ENCODE measurements at regions not wholly inside any gene's neighbourhood (a gene's known extent, or its start where the extent isn't known, plus 50 kb on each side); places are given as distances from the start of the nearest gene placed in this dataset.

- no peak for DNase-seq
These were observed 972.0 kb upstream of the RBFOX1 start for GRCh38 chr16:6360641-6361040.

GRCh38 chr16:6356911-6357310, 975.7 kb upstream of the RBFOX1 start:
- DNase-seq: no peak

GRCh38 chr16:6349725-6350124, 982.9 kb upstream of the RBFOX1 start:
- no peak for DNase-seq

- no peak for DNase-seq
These were observed 987.6 kb upstream of the RBFOX1 start for GRCh38 chr16:6345090-6345489.

- no peak for DNase-seq
These were observed 989.5 kb upstream of the RBFOX1 start for GRCh38 chr16:6343157-6343556.

- DNase-seq: no peak
These were observed 990.7 kb upstream of the RBFOX1 start for GRCh38 chr16:6341981-6342380.

GRCh38 chr16:6335072-6335471, 997.6 kb upstream of the RBFOX1 start:
- no peak for DNase-seq

GRCh38 chr16:6331770-6332169, 1000.9 kb upstream of the RBFOX1 start:
- DNase-seq: no peak

- no peak for DNase-seq
These were observed 1014.7 kb upstream of the RBFOX1 start for GRCh38 chr16:6317934-6318333.

- no peak for DNase-seq
These were observed 1023.4 kb upstream of the RBFOX1 start for GRCh38 chr16:6309271-6309670.

GRCh38 chr16:6308176-6308575, 1024.5 kb upstream of the RBFOX1 start:
- no peak for DNase-seq

- no peak for DNase-seq
These were observed 1032.1 kb upstream of the RBFOX1 start for GRCh38 chr16:6300523-6300922.

GRCh38 chr16:6297666-6298410, 1034.8 kb upstream of the RBFOX1 start:
- DNase-seq: no peak

- DNase-seq: no peak
These were observed 1046.5 kb upstream of the RBFOX1 start for GRCh38 chr16:6286176-6286575.

- no peak for DNase-seq
These were observed 1047.9 kb upstream of the RBFOX1 start for GRCh38 chr16:6284731-6285130.

- DNase-seq: no peak
These were observed 1050.7 kb upstream of the RBFOX1 start for GRCh38 chr16:6281994-6282393.

- no peak for DNase-seq
These were observed 1051.4 kb upstream of the RBFOX1 start for GRCh38 chr16:6281274-6281673.

- no peak for DNase-seq
These were observed 1052.6 kb upstream of the RBFOX1 start for GRCh38 chr16:6280055-6280454.

GRCh38 chr16:6279286-6279685, 1053.4 kb upstream of the RBFOX1 start:
- DNase-seq: no peak

GRCh38 chr16:6274351-6274750, 1058.3 kb upstream of the RBFOX1 start:
- no peak for DNase-seq

- DNase-seq: no peak
These were observed 1065.0 kb upstream of the RBFOX1 start for GRCh38 chr16:6267682-6268081.

GRCh38 chr16:6266703-6267102, 1065.9 kb upstream of the RBFOX1 start:
- no peak for DNase-seq

GRCh38 chr16:6265968-6266367, 1066.7 kb upstream of the RBFOX1 start:
- no peak for DNase-seq

GRCh38 chr16:6258056-6258455, 1074.6 kb upstream of the RBFOX1 start:
- no peak for DNase-seq

- no peak for DNase-seq
These were observed 1080.1 kb upstream of the RBFOX1 start for GRCh38 chr16:6252541-6252940.

All from activated naive CD4-positive, alpha-beta T cell treated with anti-CD3 and anti-CD28 coated beads, Interleukin-2, amount 50 U/mL, for 16 hours (primary cell).